Tibial nerve (tissue), 4 donors: ENCODE measurements at regions not wholly inside any gene's neighbourhood (a gene's known extent, or its start where the extent isn't known, plus 50 kb on each side); places are given as distances from the start of the nearest gene placed in this dataset.

Experiments
- DNase-seq, 2 donors: peaks; one replicate each; pipeline ENCODE4 v3.0.0-alpha.2; 2019; ENCODE audit warnings: low spot score in 2 of 2
- H3K27ac ChIP-seq, 4 donors: fragments of 200-600 bp; sonication (generic) in 3 of 4; one replicate each; pipeline ENCODE4 v1.5.1; 2017 to 2019; ENCODE audit warnings: mild to moderate bottlenecking in 1 of 4
- H3K27me3 ChIP-seq, 2 donors: fragments of 200-600 bp; sonication (generic) in 1 of 2; one replicate each; pipeline versions ENCODE4 v1.5.1 to v1.6.0; 2017 to 2019
- H3K36me3 ChIP-seq, 3 donors: fragments of 200-600 bp; sonication (generic); one replicate each; pipeline ENCODE4 v1.5.1; 2018 to 2019
- H3K4me1 ChIP-seq, 4 donors: fragments of 200-600 bp; sonication (generic) in 3 of 4; one replicate each; pipeline ENCODE4 v1.5.1; 2017 to 2019
- H3K4me3 ChIP-seq, 4 donors: fragments of 200-600 bp; sonication (generic) in 3 of 4; one replicate each; pipeline ENCODE4 v1.5.1; 2017 to 2019; ENCODE audit warnings: mild to moderate bottlenecking in 1 of 4, moderate library complexity in 1 of 4
- H3K9me3 ChIP-seq, 4 donors: fragments of 200-600 bp; sonication (generic) in 3 of 4; one replicate each; pipeline ENCODE4 v1.5.1; 2017 to 2019
- EP300 ChIP-seq, 2 donors: sonication (generic); formaldehyde crosslinking; IDR thresholded peaks; one replicate each; pipeline ENCODE4 v1.6.1; 2017; ENCODE audit warnings: antibody characterized with exemption in 2 of 2, mild to moderate bottlenecking in 1 of 2
- POLR2A ChIP-seq, 2 donors: fragments of 450-650 bp; IDR thresholded peaks; one replicate each; pipeline ENCODE4 v1.6.1; 2017; ENCODE audit warnings: antibody characterized with exemption in 2 of 2, mild to moderate bottlenecking in 2 of 2, moderate library complexity in 2 of 2
- WGBS, 2 donors: methylation state at CpG; one replicate each; pipeline ENCODE4 v1.1.5; 2018; 5-methylcytosine and 5-hydroxymethylcytosine counted together
- TF ChIP-seq, protein P1 (sequence below), 5 experiments: fragments of 200-600 bp in 3 of 5; fragments of 450-650 bp in 2 of 5; sonication (generic) in 3 of 5; IDR thresholded peaks; one replicate each; pipeline ENCODE4 v1.5.1; 2016 to 2019; ENCODE audit warnings: antibody characterized with exemption in 5 of 5, mild to moderate bottlenecking in 3 of 5, moderate library complexity in 2 of 5

DNA sequence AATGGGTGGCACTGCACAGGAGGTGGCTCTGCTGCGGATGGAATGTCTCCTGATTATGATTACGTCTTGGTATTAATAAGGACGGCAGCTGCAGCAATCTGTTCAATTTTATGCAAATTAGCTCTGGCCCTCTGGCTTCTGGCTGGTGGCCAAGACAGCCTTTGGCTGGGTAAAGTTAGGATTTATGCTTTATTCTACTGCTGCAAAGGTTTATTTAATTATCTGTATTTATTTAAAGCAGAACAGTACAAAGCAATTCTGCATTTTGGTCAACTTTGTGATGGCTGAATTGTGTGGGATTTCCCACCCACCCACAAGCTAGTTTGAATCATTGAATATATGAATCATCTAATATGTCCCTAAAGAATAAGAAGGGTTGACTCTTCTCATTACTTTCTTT is 745.6 kb upstream of the FAM241A start:
- no peak for DNase-seq

DNA sequence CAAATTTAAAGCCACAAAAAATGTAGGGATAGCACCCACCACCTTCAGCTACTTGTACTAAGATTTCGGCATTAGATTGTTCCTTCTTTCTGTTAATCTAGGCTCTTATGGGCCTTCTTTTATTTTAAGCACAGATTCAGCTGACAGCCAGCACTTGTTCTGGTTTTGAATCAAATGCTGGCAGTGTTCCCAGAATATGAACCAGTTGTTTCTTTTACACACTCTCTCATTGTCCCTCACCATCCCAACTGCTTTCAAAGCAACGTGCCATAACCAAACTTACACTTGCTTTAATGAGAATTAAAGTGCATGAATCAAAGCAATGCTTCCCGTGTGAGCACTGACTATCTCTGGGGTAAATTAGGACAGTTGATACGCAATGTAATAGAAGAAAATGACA is 744.5 kb upstream of the FAM241A start:
- TF ChIP-seq, protein P1, sequence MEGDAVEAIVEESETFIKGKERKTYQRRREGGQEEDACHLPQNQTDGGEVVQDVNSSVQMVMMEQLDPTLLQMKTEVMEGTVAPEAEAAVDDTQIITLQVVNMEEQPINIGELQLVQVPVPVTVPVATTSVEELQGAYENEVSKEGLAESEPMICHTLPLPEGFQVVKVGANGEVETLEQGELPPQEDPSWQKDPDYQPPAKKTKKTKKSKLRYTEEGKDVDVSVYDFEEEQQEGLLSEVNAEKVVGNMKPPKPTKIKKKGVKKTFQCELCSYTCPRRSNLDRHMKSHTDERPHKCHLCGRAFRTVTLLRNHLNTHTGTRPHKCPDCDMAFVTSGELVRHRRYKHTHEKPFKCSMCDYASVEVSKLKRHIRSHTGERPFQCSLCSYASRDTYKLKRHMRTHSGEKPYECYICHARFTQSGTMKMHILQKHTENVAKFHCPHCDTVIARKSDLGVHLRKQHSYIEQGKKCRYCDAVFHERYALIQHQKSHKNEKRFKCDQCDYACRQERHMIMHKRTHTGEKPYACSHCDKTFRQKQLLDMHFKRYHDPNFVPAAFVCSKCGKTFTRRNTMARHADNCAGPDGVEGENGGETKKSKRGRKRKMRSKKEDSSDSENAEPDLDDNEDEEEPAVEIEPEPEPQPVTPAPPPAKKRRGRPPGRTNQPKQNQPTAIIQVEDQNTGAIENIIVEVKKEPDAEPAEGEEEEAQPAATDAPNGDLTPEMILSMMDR (IDR thresholded peaks at IDR 0.05), result no peak
- TF ChIP-seq EP300 (IDR thresholded peaks at IDR 0.05) (no peak), POLR2A (IDR thresholded peaks at IDR 0.05) (no peak)
- H3K27me3 ChIP-seq, result no peaks in the 10 kb centered on the region
- H3K36me3 ChIP-seq, result no peaks in the 10 kb centered on the region
- 20 to 24% methylated on average over 4 of the region's 4 CpGs for WGBS, 2 donors
- no peak overlapping the region for H3K4me3 ChIP-seq
- peak in 1 of 2 donors; percentile 13 for DNase-seq
- peaks cover 0 to 30% (median 8%) of the 10 kb centered on the region in 4 donors for H3K4me1 ChIP-seq
- H3K9me3 ChIP-seq, result no peaks in the 10 kb centered on the region
- H3K27ac ChIP-seq, result peak overlapping the region in 1 of 4 donors; percentile 2

More for the DNA sequence above, 745.6 kb upstream of the FAM241A start:
- peaks cover 0 to 28% (median 8%) of the 10 kb centered on the region in 4 donors for H3K4me1 ChIP-seq
- 41% methylated on average over 3 of the region's 3 CpGs for WGBS, 2 donors
- H3K27ac ChIP-seq, result no peak overlapping the region
- no peaks in the 10 kb centered on the region for H3K36me3 ChIP-seq
- TF ChIP-seq EP300 (IDR thresholded peaks at IDR 0.05) (no peak), POLR2A (IDR thresholded peaks at IDR 0.05) (no peak)
- TF ChIP-seq, protein P1 (IDR thresholded peaks at IDR 0.05), result no peak
- no peaks in the 10 kb centered on the region for H3K9me3 ChIP-seq
- H3K27me3 ChIP-seq, result no peaks in the 10 kb centered on the region
- H3K4me3 ChIP-seq, result no peak overlapping the region

DNA sequence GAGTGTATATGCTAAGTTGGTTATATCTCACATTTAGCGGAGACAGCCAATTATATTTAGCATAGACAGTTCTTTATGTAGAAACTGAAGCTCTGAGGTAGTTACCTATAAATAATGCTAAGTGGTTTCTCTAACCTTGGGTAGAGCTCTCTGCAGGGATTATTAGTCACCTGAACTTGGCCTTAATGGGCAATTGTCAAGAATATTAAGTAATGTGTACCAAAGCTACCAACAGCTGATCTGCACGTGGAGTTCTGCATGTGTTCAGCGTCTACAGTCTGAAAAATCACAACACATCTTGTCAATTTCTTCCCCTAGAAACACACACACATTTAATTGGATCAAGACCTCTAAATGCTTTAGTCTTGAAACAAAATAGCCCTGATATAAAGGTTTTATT is 740.6 kb upstream of the FAM241A start:
- no peaks in the 10 kb centered on the region for H3K27me3 ChIP-seq

DNA sequence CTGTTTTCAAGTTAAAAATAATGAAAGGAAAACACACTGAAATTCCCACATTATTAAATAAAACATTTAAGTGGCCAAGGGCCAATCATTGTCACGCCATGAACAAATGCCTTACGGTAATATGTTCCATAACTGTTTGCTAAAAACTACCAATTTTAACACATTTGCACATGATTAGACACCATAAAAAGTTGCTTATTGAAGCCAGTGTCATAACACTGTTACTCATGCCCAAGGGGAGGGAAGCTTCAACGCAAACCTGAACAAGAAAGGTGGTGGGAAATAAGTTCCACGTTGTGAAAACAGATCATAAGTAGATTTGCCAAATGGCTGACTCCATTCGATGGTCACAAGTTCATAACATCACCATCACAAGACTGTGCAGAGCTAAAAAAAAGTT is 739.3 kb upstream of the FAM241A start:
- WGBS, 2 donors, result 37 to 48% methylated on average over 5 of the region's 5 CpGs

More for the DNA sequence above, 740.6 kb upstream of the FAM241A start:
- TF ChIP-seq EP300 (IDR thresholded peaks at IDR 0.05) (no peak), POLR2A (IDR thresholded peaks at IDR 0.05) (no peak)
- TF ChIP-seq, protein P1 (IDR thresholded peaks at IDR 0.05), result no peak
- Histone ChIP-seq H3K4me3 (no peak overlapping the region), H3K36me3 (no peaks in the 10 kb centered on the region), H3K4me1 (peaks cover 0 to 20% (median 5%) of the 10 kb centered on the region in 4 donors), H3K27ac (no peak overlapping the region), H3K9me3 (no peaks in the 10 kb centered on the region)
- no peak for DNase-seq
- WGBS, 2 donors, result 85 to 91% methylated on average over 3 of the region's 3 CpGs

DNA sequence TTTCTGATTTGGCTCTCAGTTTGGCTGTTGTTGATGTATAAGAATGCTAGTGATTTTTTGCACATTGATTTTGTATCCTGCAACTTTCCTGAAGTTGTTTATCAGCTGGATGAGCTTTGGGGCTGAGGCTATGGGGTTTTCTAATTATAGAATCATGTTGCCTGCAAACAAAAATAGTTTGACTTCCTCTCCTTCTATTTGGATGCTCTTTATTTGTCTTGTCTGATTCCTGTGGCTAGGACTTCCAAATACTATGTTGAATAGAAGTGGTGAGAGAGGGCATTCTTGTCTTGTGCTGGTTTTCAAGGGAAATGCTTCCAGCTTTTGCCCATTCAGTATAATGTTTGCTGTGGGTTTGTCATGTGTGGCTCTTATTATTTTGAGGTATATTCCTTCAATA is 734.7 kb upstream of the FAM241A start:
- peaks cover 0 to 5% (median 0%) of the 10 kb centered on the region in 4 donors for H3K9me3 ChIP-seq
- H3K4me1 ChIP-seq, result peaks cover 0 to 5% (median 0%) of the 10 kb centered on the region in 4 donors
- DNase-seq, result no peak
- TF ChIP-seq, protein P1 (IDR thresholded peaks at IDR 0.05), result no peak
- TF ChIP-seq EP300 (IDR thresholded peaks at IDR 0.05), result no peak
- no peak for TF ChIP-seq POLR2A (IDR thresholded peaks at IDR 0.05)
- H3K36me3 ChIP-seq, result no peaks in the 10 kb centered on the region
- H3K27ac ChIP-seq, result no peak overlapping the region
- H3K27me3 ChIP-seq, result no peaks in the 10 kb centered on the region
- no peak overlapping the region for H3K4me3 ChIP-seq

More for the DNA sequence above, 739.3 kb upstream of the FAM241A start:
- DNase-seq, result no peak
- H3K27ac ChIP-seq, result no peak overlapping the region
- TF ChIP-seq EP300 (IDR thresholded peaks at IDR 0.05), result no peak
- no peak for TF ChIP-seq POLR2A (IDR thresholded peaks at IDR 0.05)
- peaks cover 0 to 9% (median 0%) of the 10 kb centered on the region in 4 donors for H3K4me1 ChIP-seq
- H3K27me3 ChIP-seq, result no peaks in the 10 kb centered on the region
- H3K9me3 ChIP-seq, result no peaks in the 10 kb centered on the region
- H3K4me3 ChIP-seq, result no peak overlapping the region
- H3K36me3 ChIP-seq, result no peaks in the 10 kb centered on the region

DNA sequence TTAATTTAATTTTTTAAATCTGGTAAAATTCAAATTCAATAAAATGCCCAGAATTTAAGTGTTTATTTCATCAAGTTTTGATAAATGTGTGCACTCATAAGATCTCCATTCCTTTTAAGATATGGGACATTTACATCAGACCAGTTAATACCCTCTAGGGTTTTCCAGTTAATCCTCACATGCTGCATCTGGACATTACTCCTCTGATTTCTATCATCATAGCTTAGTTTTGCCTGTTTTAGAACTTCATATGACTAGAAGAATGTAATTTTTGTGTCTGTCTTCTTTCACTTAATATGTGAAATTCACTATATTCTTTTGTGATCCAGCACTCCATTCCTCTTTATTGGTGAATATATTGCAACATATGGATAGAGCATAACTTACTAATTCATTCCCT is 727.7 kb upstream of the FAM241A start:
- H3K27me3 ChIP-seq, result no peaks in the 10 kb centered on the region
- TF ChIP-seq POLR2A (IDR thresholded peaks at IDR 0.05), result no peak
- TF ChIP-seq, protein P1 (IDR thresholded peaks at IDR 0.05), result no peak
- no peak for TF ChIP-seq EP300 (IDR thresholded peaks at IDR 0.05)
- no peaks in the 10 kb centered on the region for H3K4me1 ChIP-seq
- H3K27ac ChIP-seq, result no peak overlapping the region
- peaks cover 0 to 5% (median 0%) of the 10 kb centered on the region in 4 donors for H3K9me3 ChIP-seq
- no peak for DNase-seq
- no peak overlapping the region for H3K4me3 ChIP-seq
- no peaks in the 10 kb centered on the region for H3K36me3 ChIP-seq
